IMR-90 (cell line): ENCODE measurements at regions not wholly inside any gene's neighbourhood (a gene's known extent, or its start where the extent isn't known, plus 50 kb on each side); places are given as distances from the start of the nearest gene placed in this dataset.

ENCODE experiments used
- ATAC-seq: fragments of 200-7000 bp; cut with Tn5 transposase; 2 replicates; pipeline ENCODE4 v1.9.1; 2020; ENCODE audit warnings: low read depth, mild to moderate bottlenecking, moderate library complexity
- BruUV-seq: library from RNA; stranded (reverse); fragments of 400-500 nt; replicated peaks from 2 replicates; lab custom pipeline; 2021; lab: Mats Ljungman, UMichigan
- CTCF ChIA-PET: fragments of 300-600 bp; formaldehyde crosslinking; extraction: SDS; loops from one replicate; lab custom pipeline; 2021; ENCODE audit warnings: antibody characterized with exemption; lab: Yijun Ruan, JAX
- POLR2A ChIA-PET: fragments of 300-600 bp; sonication (Branson Sonifier 250); formaldehyde crosslinking; loops from one replicate; lab custom pipeline; 2022; ENCODE audit warnings: antibody characterized with exemption; ENCODE audit not compliant: unreplicated experiment; lab: Charles Lee
- DNase-seq: peaks from one replicate; pipeline ENCODE4 v3.0.0; 2013
- H2AFZ ChIP-seq: replicated peaks from 2 replicates; pipeline ENCODE3; 2013; ENCODE audit warnings: low read length, mild to moderate bottlenecking; ENCODE audit not compliant: poor library complexity
- H2AK5ac ChIP-seq: 2 replicates; pipeline ENCODE4 v1.6.1; 2013; ENCODE audit warnings: low read depth, low read length, inconsistent platforms
- H2AK9ac ChIP-seq: replicated peaks from 2 replicates; pipeline ENCODE3; 2013; ENCODE audit warnings: mild to moderate bottlenecking, low read depth, low read length, moderate library complexity; ENCODE audit not compliant: poor library complexity
- H2BK120ac ChIP-seq: 2 replicates; pipeline ENCODE4 v1.6.1; 2013; ENCODE audit warnings: low read depth, low read length, inconsistent platforms
- H2BK15ac ChIP-seq: 3 replicates; pipeline ENCODE4 v1.6.1; 2013; ENCODE audit warnings: low read depth, low read length, inconsistent platforms
- H2BK20ac ChIP-seq: 2 replicates; pipeline ENCODE4 v1.6.1; 2013; ENCODE audit warnings: low read depth, mild to moderate bottlenecking, inconsistent platforms, low read length, moderate library complexity
- H2BK5ac ChIP-seq: 2 replicates; pipeline ENCODE4 v1.6.1; 2013; ENCODE audit warnings: mild to moderate bottlenecking, low read depth, low read length, inconsistent platforms; ENCODE audit not compliant: poor library complexity, severe bottlenecking
- H3K14ac ChIP-seq: replicated peaks from 2 replicates; pipeline ENCODE4 v1.6.1; 2013; ENCODE audit warnings: low read depth, low read length, inconsistent platforms
- H3K18ac ChIP-seq: 2 replicates; pipeline ENCODE4 v1.6.1; 2013; ENCODE audit warnings: low read depth, low read length, control low read depth
- H3K23ac ChIP-seq: 2 replicates; pipeline ENCODE4 v1.6.1; 2013; ENCODE audit warnings: low read depth, low read length, inconsistent platforms
- H3K27ac ChIP-seq: 2 replicates; pipeline ENCODE4 v1.5.1; 2013; ENCODE audit warnings: mild to moderate bottlenecking, control low read depth, low read length; ENCODE audit not compliant: insufficient read depth
- H3K27me3 ChIP-seq: 2 replicates; pipeline ENCODE4 v1.6.1; 2013; ENCODE audit warnings: low read length; ENCODE audit not compliant: control insufficient read depth, insufficient read depth
- H3K36me3 ChIP-seq: 2 replicates; pipeline ENCODE4 v1.6.1; 2013; ENCODE audit warnings: low read length, mixed read lengths; ENCODE audit not compliant: control insufficient read depth, insufficient read depth
- H3K4ac ChIP-seq: 2 replicates; pipeline ENCODE4 v1.6.1; 2013; ENCODE audit warnings: low read depth, low read length, inconsistent platforms
- H3K4me1 ChIP-seq: 2 replicates; pipeline ENCODE4 v1.6.1; 2013; ENCODE audit warnings: low read length, mixed read lengths; ENCODE audit not compliant: control insufficient read depth, insufficient read depth
- H3K4me2 ChIP-seq: 2 replicates; pipeline ENCODE4 v1.6.1; 2013; ENCODE audit warnings: low read depth, mild to moderate bottlenecking, control low read depth, low read length, moderate library complexity
- H3K4me3 ChIP-seq: 2 replicates; pipeline ENCODE4 v1.5.1; 2013; ENCODE audit warnings: low read depth, mild to moderate bottlenecking, control low read depth, low read length, moderate library complexity; ENCODE audit not compliant: insufficient read depth
- H3K56ac ChIP-seq: 2 replicates; pipeline ENCODE4 v1.6.1; 2013; ENCODE audit warnings: low read length, inconsistent platforms; ENCODE audit not compliant: insufficient read depth; ENCODE audit errors: extremely low read depth
- H3K79me1 ChIP-seq, 2 experiments: 2 replicates each; pipeline ENCODE4 v1.6.1; 2013; ENCODE audit warnings: low read length in 2 of 2, inconsistent platforms in 1 of 2, low read depth in 1 of 2
- H3K9ac ChIP-seq: 2 replicates; pipeline ENCODE4 v1.6.1; 2013; ENCODE audit warnings: low read depth, low read length, control low read depth
- H3K9me1 ChIP-seq: 2 replicates; pipeline ENCODE4 v1.6.1; 2013; ENCODE audit warnings: low read length, inconsistent platforms; ENCODE audit not compliant: insufficient read depth
- H3K9me3 ChIP-seq: 2 replicates; pipeline ENCODE4 v1.6.1; 2013; ENCODE audit warnings: low read length; ENCODE audit not compliant: control insufficient read depth, insufficient read depth
- H4K20me1 ChIP-seq: 2 replicates; pipeline ENCODE4 v1.6.1; 2013; ENCODE audit warnings: low read length, inconsistent platforms; ENCODE audit not compliant: insufficient read depth
- H4K5ac ChIP-seq: 2 replicates; pipeline ENCODE4 v1.6.1; 2013; ENCODE audit warnings: mild to moderate bottlenecking, low read depth, low read length, control low read depth
- H4K8ac ChIP-seq, 2 experiments: 2 replicates each; pipeline ENCODE4 v1.6.1; 2013; ENCODE audit warnings: low read depth in 2 of 2, low read length in 2 of 2, control low read depth in 1 of 2, inconsistent platforms in 1 of 2
- H4K91ac ChIP-seq: 2 replicates; pipeline ENCODE4 v1.6.1; 2013; ENCODE audit warnings: low read depth, low read length, inconsistent platforms; ENCODE audit not compliant: insufficient read depth
- FOS ChIP-seq: fragments of 150-350 bp; IDR thresholded peaks from 2 replicates; pipeline ENCODE4 v1.6.1; 2016; ENCODE audit warnings: low read depth, low read length
- MAZ ChIP-seq: IDR thresholded peaks from 2 replicates; pipeline ENCODE4 v1.6.1; 2012; ENCODE audit warnings: low read depth, mild to moderate bottlenecking, low read length, improper control_type of control experiment, moderate library complexity, borderline replicate concordance
- POLR2A ChIP-seq: IDR thresholded peaks from 2 replicates; pipeline ENCODE4 v1.6.1; 2012; ENCODE audit warnings: mild to moderate bottlenecking, low read depth, low read length
- RFX5 ChIP-seq: IDR thresholded peaks from 2 replicates; pipeline ENCODE4 v1.8.0; 2012; ENCODE audit warnings: low read depth, mild to moderate bottlenecking, low read length, moderate library complexity
- SMC3 ChIP-seq: fragments of 150-350 bp; IDR thresholded peaks from 2 replicates; pipeline ENCODE4 v1.6.1; 2016; ENCODE audit warnings: low read depth, mild to moderate bottlenecking, antibody characterized with exemption, low read length, moderate library complexity
- WGBS, 2 experiments: methylation state at CpG; one replicate each; pipeline versions ENCODE4 v1.1.5 to v1.1.7; 2013; ENCODE audit warnings: missing lambda C conversion rate in 2 of 2; ENCODE audit not compliant: insufficient read length in 1 of 2; ENCODE audit errors: extremely low coverage in 2 of 2; 5-methylcytosine and 5-hydroxymethylcytosine counted together
- dilution Hi-C: fragments of 300-500 bp; cut with HindIII; formaldehyde crosslinking; loops from one replicate; pipeline ENCODE4 v1.14.3; 2018; ENCODE audit warnings: low sequenced_read_pairs; ENCODE audit not compliant: unreplicated experiment
- in situ Hi-C: fragments of 300-500 bp; cut with MboI; formaldehyde crosslinking; loops from 3 replicates; pipeline ENCODE4 v1.14.3; 2019; ENCODE audit warnings: low sequenced_read_pairs, inconsistent platforms, mixed read lengths
- intact Hi-C: fragments of 100-400 bp; cut with micrococcal nuclease; formaldehyde crosslinking; loops from 2 replicates; pipeline ENCODE4 v1.10.0; 2022
- TF ChIP-seq, protein P1 (sequence below): conservative IDR thresholded peaks from 2 replicates; pipeline ENCODE4 v1.5.1; 2012; ENCODE audit warnings: mild to moderate bottlenecking, low read depth, low read length, improper control_type of control experiment

DNA sequence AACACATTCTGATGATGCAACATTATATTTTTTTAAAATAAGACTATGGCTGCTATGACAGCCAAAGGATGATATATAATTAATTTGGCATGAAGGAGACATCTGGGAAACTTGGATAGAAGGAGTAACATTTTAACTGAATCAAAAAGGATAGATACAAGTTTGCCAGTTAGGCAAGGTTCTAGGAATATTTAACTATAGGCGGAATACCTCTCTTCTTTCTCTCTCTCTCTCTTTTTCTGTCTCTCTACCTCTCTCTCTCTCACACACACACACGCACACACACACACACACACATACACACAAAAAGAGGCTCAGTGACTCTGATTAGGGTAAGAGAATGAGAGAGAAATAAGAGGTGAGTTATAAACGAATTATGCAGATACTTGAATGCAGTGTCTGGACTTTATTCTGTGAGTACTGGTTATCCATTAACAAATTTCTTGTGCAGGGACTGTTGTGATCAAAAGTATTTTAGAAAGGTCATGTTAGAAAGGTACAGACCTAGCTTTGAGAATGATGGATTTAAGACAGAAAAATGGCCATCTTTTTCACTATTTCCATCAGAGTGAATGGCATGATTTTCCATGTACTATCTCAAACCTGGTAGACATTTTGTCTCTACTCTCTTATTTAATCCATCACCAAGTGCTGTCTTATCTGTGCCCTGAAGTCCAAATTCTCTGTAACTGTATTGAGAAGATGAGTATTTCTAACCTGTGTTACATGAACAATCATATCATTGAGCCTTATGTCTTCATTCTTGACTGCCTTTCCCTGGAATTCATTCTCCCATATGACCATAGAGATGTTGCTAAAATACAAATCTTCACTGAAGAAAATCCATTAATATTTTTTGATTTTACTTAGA lies 1106.9 kb upstream of the ADGRL4 start:
- no peak overlapping the region for H3K9ac ChIP-seq
- no peak overlapping the region for H2AK9ac ChIP-seq
- no peak for ATAC-seq
- no peak overlapping the region for H4K91ac ChIP-seq
- no peak for DNase-seq
- no peak overlapping the region for H2BK20ac ChIP-seq
- H4K8ac ChIP-seq, result no peak overlapping the region
- H3K27me3 ChIP-seq, result no peaks in the 10 kb centered on the region
- BruUV-seq, result no TSS peak
- no peak overlapping the region for H2BK15ac ChIP-seq
- in situ Hi-C loops, result no loop called here
- no peaks in the 10 kb centered on the region for H3K79me1 ChIP-seq
- H3K4ac ChIP-seq, result no peak overlapping the region
- no peak overlapping the region for H3K4me3 ChIP-seq
- H2BK120ac ChIP-seq, result no peak overlapping the region
- no CpG with 5 or more reads among the region's 3 CpGs for WGBS, 2 experiments
- no peak overlapping the region for H2AK5ac ChIP-seq
- intact Hi-C loops, result no loop called here
- no peak overlapping the region for H2AFZ ChIP-seq
- no peak overlapping the region for H4K5ac ChIP-seq
- no peaks in the 10 kb centered on the region for H4K20me1 ChIP-seq
- H3K36me3 ChIP-seq, result no peaks in the 10 kb centered on the region
- dilution Hi-C loops, result no loop called here
- no peaks in the 10 kb centered on the region for H3K9me3 ChIP-seq
- H3K9me1 ChIP-seq, result no peaks in the 10 kb centered on the region
- no peaks in the 10 kb centered on the region for H3K4me1 ChIP-seq
- POLR2A ChIA-PET, result no interaction called here
- no peak overlapping the region for H3K23ac ChIP-seq
- TF ChIP-seq MAZ, result no peak
- no peak for TF ChIP-seq POLR2A
- no peak for TF ChIP-seq FOS
- TF ChIP-seq, protein P1, sequence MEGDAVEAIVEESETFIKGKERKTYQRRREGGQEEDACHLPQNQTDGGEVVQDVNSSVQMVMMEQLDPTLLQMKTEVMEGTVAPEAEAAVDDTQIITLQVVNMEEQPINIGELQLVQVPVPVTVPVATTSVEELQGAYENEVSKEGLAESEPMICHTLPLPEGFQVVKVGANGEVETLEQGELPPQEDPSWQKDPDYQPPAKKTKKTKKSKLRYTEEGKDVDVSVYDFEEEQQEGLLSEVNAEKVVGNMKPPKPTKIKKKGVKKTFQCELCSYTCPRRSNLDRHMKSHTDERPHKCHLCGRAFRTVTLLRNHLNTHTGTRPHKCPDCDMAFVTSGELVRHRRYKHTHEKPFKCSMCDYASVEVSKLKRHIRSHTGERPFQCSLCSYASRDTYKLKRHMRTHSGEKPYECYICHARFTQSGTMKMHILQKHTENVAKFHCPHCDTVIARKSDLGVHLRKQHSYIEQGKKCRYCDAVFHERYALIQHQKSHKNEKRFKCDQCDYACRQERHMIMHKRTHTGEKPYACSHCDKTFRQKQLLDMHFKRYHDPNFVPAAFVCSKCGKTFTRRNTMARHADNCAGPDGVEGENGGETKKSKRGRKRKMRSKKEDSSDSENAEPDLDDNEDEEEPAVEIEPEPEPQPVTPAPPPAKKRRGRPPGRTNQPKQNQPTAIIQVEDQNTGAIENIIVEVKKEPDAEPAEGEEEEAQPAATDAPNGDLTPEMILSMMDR, result no peak
- TF ChIP-seq SMC3, result no peak
- TF ChIP-seq RFX5, result no peak
- no peak overlapping the region for H3K56ac ChIP-seq
- CTCF ChIA-PET, result no interaction called here
- no peak overlapping the region for H3K27ac ChIP-seq
- no peak overlapping the region for H3K4me2 ChIP-seq
- H2BK5ac ChIP-seq, result no peak overlapping the region
- H3K18ac ChIP-seq, result no peak overlapping the region
- H3K14ac ChIP-seq, result no peak overlapping the region
